ENCODE measurements at regions not wholly inside any gene's neighbourhood (a gene's known extent, or its start where the extent isn't known, plus 50 kb on each side); places are given as distances from the start of the nearest gene placed in this dataset.

GRCh38 chr2:209348433-209348832 lies 75.4 kb upstream of the MAP2 start:
- TF ChIP-seq CTCF (conservative IDR thresholded peaks at IDR 0.05; ENCODE audit: low read depth in 2 of 2) (no peak), EZH2 (IDR thresholded peaks at IDR 0.05; ENCODE audit: low read depth, unreplicated experiment) (no peak), CREB1 (CRISPR knock-in tag; IDR thresholded peaks at IDR 0.05; ENCODE audit: low read depth) (no peak), EZH2phosphoT487 (IDR thresholded peaks at IDR 0.05; ENCODE audit: unreplicated experiment) (no peak)
